Thoracic aorta (tissue), 2 donors: ENCODE measurements at regions not wholly inside any gene's neighbourhood (a gene's known extent, or its start where the extent isn't known, plus 50 kb on each side); places are given as distances from the start of the nearest gene placed in this dataset.

Experiments used
- ATAC-seq: fragments of 150-250 bp; one replicate; pipeline ENCODE4 v1.8.0; 2017; ENCODE audit warnings: low read depth; ENCODE audit not compliant: insufficient number of reproducible peaks, low FRiP score
- DNase-seq: peaks from one replicate; pipeline ENCODE4 v3.0.0-alpha.2; 2020; ENCODE audit warnings: low spot score
- H3K27ac ChIP-seq, 2 donors: fragments of 200-600 bp; sonication (generic); 1 replicate in 1 of 2; 2 replicates in 1 of 2; pipeline ENCODE4 v1.5.1; 2016; ENCODE audit warnings: mild to moderate bottlenecking in 2 of 2, moderate library complexity in 2 of 2
- H3K27me3 ChIP-seq: fragments of 200-600 bp; sonication (generic); replicated peaks from 2 replicates; pipeline ENCODE4 v1.6.0; 2016; ENCODE audit warnings: mild to moderate bottlenecking; ENCODE audit not compliant: insufficient read depth
- H3K36me3 ChIP-seq: fragments of 200-600 bp; sonication (generic); one replicate; pipeline ENCODE4 v1.5.1; 2016
- H3K4me1 ChIP-seq, 2 donors: fragments of 200-600 bp; sonication (generic); 1 replicate in 1 of 2; 2 replicates in 1 of 2; pipeline versions ENCODE4 v1.5.1 to v1.6.0; 2016; ENCODE audit warnings: low read depth in 2 of 2, mild to moderate bottlenecking in 1 of 2; ENCODE audit not compliant: control insufficient read depth in 1 of 2
- H3K4me3 ChIP-seq: fragments of 200-600 bp; sonication (generic); 2 replicates; pipeline ENCODE4 v1.5.1; 2016; ENCODE audit warnings: mild to moderate bottlenecking
- H3K9me3 ChIP-seq: fragments of 200-600 bp; sonication (generic); 2 replicates; pipeline ENCODE4 v1.5.1; 2016
- TF ChIP-seq, protein P1 (sequence below): fragments of 200-600 bp; sonication (generic); IDR thresholded peaks from one replicate; pipeline ENCODE4 v1.5.1; 2019; ENCODE audit warnings: antibody characterized with exemption

- no peaks in the 10 kb centered on the region for H3K36me3 ChIP-seq
- ATAC-seq (no peak), DNase-seq (no peak)
- H3K9me3 ChIP-seq, result no peaks in the 10 kb centered on the region
- H3K27me3 ChIP-seq, result no peaks in the 10 kb centered on the region
- no peak overlapping the region for H3K27ac ChIP-seq
- H3K4me3 ChIP-seq, result no peak overlapping the region
- peaks cover 0 to 10% of the 10 kb centered on the region in 2 donors for H3K4me1 ChIP-seq
- TF ChIP-seq, protein P1, sequence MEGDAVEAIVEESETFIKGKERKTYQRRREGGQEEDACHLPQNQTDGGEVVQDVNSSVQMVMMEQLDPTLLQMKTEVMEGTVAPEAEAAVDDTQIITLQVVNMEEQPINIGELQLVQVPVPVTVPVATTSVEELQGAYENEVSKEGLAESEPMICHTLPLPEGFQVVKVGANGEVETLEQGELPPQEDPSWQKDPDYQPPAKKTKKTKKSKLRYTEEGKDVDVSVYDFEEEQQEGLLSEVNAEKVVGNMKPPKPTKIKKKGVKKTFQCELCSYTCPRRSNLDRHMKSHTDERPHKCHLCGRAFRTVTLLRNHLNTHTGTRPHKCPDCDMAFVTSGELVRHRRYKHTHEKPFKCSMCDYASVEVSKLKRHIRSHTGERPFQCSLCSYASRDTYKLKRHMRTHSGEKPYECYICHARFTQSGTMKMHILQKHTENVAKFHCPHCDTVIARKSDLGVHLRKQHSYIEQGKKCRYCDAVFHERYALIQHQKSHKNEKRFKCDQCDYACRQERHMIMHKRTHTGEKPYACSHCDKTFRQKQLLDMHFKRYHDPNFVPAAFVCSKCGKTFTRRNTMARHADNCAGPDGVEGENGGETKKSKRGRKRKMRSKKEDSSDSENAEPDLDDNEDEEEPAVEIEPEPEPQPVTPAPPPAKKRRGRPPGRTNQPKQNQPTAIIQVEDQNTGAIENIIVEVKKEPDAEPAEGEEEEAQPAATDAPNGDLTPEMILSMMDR, result no peak
Measured at GRCh38 chr4:152095701-152096070, 334.9 kb upstream of the GATB start.

DNA sequence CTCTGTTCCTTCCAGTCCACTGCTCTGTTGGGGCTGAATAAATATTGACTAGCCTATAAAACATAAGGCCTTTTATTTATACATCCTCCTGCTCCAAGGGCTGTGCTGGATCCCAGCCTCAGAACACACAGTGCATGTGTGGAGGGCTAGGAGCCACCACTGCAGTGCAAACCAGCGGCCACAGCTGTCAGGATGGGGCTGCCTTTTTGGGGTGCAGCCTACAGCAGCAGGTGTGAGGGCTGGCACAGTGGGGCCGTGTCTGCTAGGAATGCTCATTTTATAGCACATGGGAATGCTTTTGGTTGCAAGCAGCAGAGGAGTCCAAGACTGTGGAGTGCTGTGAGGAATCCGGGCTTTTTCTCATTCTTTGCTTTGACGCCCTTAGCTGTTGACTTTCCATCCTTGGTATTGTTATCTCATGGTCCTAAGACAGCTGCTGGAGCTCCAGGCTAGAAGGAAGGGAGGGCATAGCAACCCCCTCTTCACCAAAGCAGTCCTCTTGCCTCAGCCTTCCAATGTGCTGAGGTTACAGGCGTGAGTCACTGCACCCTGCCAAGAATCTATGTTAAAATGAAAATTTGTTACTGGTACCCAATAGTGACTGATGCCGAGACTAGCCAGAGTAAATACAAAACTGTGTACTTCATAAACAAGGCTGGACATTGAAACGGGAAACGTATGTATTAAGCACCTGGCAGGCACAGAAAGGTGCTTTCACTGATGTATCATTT is 334.3 kb upstream of the GATB start:
- DNase-seq (no peak), ATAC-seq (no peak)
- Histone ChIP-seq H3K4me1 (peaks cover 0 to 10% of the 10 kb centered on the region in 2 donors), H3K36me3 (no peaks in the 10 kb centered on the region), H3K4me3 (no peak overlapping the region), H3K27me3 (no peaks in the 10 kb centered on the region), H3K27ac (no peak overlapping the region), H3K9me3 (no peaks in the 10 kb centered on the region)
- TF ChIP-seq, protein P1, result no peak

- ATAC-seq (no peak), DNase-seq (no peak)
- peaks cover 0 to 10% of the 10 kb centered on the region in 2 donors for H3K4me1 ChIP-seq
- TF ChIP-seq, protein P1, result no peak
- H3K9me3 ChIP-seq, result no peaks in the 10 kb centered on the region
- no peaks in the 10 kb centered on the region for H3K36me3 ChIP-seq
- no peak overlapping the region for H3K27ac ChIP-seq
- no peaks in the 10 kb centered on the region for H3K27me3 ChIP-seq
- H3K4me3 ChIP-seq, result no peak overlapping the region
Measured at GRCh38 chr4:152091405-152091804, 330.6 kb upstream of the GATB start.

- Histone ChIP-seq H3K9me3 (no peaks in the 10 kb centered on the region), H3K27me3 (no peaks in the 10 kb centered on the region), H3K27ac (no peak overlapping the region), H3K4me1 (peaks cover 0 to 7% of the 10 kb centered on the region in 2 donors), H3K36me3 (no peaks in the 10 kb centered on the region), H3K4me3 (no peak overlapping the region)
- TF ChIP-seq, protein P1, result no peak
- DNase-seq, result no peak
- no peak for ATAC-seq
Measured at GRCh38 chr4:152090543-152090942, 329.7 kb upstream of the GATB start.

DNA sequence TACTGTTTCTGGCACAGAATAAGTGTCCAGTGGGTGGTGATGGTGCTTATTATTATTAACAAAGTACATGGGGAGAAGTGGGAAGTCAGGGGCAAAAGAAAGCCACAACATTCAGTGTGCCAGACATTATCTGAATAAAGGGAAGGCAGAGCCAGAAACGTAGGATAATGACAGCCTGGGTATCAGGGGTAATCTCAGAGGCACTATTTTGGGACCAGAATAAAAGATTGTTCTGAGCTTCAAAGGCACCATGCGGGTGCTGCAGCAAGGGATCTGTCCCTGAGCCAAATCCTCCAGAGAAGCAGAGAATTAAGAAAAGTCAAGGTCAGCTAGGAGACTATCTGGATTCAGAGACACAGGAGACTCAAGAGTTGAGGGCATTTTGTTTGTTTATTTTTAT is 328.8 kb upstream of the GATB start:
- Histone ChIP-seq H3K4me3 (no peak overlapping the region), H3K27me3 (no peaks in the 10 kb centered on the region), H3K4me1 (no peaks in the 10 kb centered on the region), H3K9me3 (no peaks in the 10 kb centered on the region), H3K36me3 (no peaks in the 10 kb centered on the region), H3K27ac (no peak overlapping the region)
- TF ChIP-seq, protein P1, result no peak
- DNase-seq (no peak), ATAC-seq (no peak)
